Activated CD8-positive, alpha-beta T cell treated with anti-CD3 and anti-CD28 coated beads, Interleukin-2, amount 10 ng/mL, durations not matched to agents 7 days and 5 days (primary cell): ENCODE measurements at regions not wholly inside any gene's neighbourhood (a gene's known extent, or its start where the extent isn't known, plus 50 kb on each side); places are given as distances from the start of the nearest gene placed in this dataset.

Experiments used
- ATAC-seq: fragments of 150-1000 bp; cut with Tn5 transposase; one replicate; pipeline ENCODE4 v1.10.0; 2021; ENCODE audit warnings: moderate library complexity
- CTCF ChIA-PET: fragments of 350-600 bp; sonication (Branson Sonifier 250); formaldehyde crosslinking; loops from one replicate; lab custom pipeline; 2021; ENCODE audit warnings: antibody characterized with exemption; lab: Charles Lee
- POLR2A ChIA-PET: fragments of 350-600 bp; sonication (Branson Sonifier 250); formaldehyde crosslinking; loops from one replicate; lab custom pipeline; 2021; ENCODE audit warnings: antibody characterized with exemption; lab: Charles Lee
- DNase-seq: peaks from one replicate; pipeline ENCODE4 v3.0.0-alpha.2; 2020
- H3K27ac Mint-ChIP-seq: one replicate; pipeline ENCODE4 v1.8.0; 2021; ENCODE audit warnings: mild to moderate bottlenecking, mixed read lengths
- H3K27me3 Mint-ChIP-seq: one replicate; pipeline ENCODE4 v1.8.0; 2021; ENCODE audit warnings: low read depth, mixed read lengths
- H3K36me3 Mint-ChIP-seq: one replicate; pipeline ENCODE4 v1.8.0; 2021; ENCODE audit warnings: low read depth, mixed read lengths
- H3K4me1 Mint-ChIP-seq: one replicate; pipeline ENCODE4 v1.8.0; 2021; ENCODE audit warnings: low read depth, mixed read lengths
- H3K4me3 Mint-ChIP-seq: one replicate; pipeline ENCODE4 v1.8.0; 2021; ENCODE audit warnings: mild to moderate bottlenecking, mixed read lengths
- H3K9me3 Mint-ChIP-seq: one replicate; pipeline ENCODE4 v1.8.0; 2022; ENCODE audit warnings: mixed read lengths; ENCODE audit not compliant: insufficient read depth

DNA sequence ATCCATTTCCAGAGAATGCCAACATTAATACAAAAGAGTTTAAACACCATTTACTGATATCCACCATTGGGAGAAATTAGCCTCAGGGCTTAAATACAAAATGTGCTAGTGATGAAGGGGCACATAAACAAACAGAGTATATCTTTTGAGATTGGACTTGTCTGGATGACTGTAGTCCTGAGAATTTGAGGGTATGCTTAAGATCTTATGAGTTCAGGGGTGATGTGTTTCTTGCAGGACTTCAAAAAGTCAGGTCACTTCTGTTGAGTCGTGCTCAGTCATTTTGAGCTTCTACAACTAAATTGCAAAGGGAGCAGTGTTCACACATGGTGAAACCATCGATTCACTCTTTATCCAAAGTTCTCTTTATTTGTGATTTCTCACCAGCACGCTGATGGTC, 425.7 kb downstream of the ATP23 start:
- Mint-ChIP-seq H3K9me3 (no peaks in the 10 kb centered on the region), H3K4me1 (no peaks in the 10 kb centered on the region), H3K27ac (no peak overlapping the region), H3K36me3 (no peaks in the 10 kb centered on the region), H3K4me3 (no peak overlapping the region), H3K27me3 (no peaks in the 10 kb centered on the region)
- DNase-seq (no peak), ATAC-seq (no peak)
- POLR2A ChIA-PET = no interaction called here
- CTCF ChIA-PET = no interaction called here

- H3K27me3 Mint-ChIP-seq = no peaks in the 10 kb centered on the region
- H3K4me1 Mint-ChIP-seq = no peaks in the 10 kb centered on the region
- no peak overlapping the region for H3K4me3 Mint-ChIP-seq
- ATAC-seq (no peak), DNase-seq (no peak)
- no peak overlapping the region for H3K27ac Mint-ChIP-seq
- ChIA-PET POLR2A (no interaction called here), CTCF (no interaction called here)
- H3K36me3 Mint-ChIP-seq = no peaks in the 10 kb centered on the region
- H3K9me3 Mint-ChIP-seq = no peaks in the 10 kb centered on the region
Measured at GRCh38 chr12:58368001-58368400, 426.6 kb downstream of the ATP23 start.

DNA sequence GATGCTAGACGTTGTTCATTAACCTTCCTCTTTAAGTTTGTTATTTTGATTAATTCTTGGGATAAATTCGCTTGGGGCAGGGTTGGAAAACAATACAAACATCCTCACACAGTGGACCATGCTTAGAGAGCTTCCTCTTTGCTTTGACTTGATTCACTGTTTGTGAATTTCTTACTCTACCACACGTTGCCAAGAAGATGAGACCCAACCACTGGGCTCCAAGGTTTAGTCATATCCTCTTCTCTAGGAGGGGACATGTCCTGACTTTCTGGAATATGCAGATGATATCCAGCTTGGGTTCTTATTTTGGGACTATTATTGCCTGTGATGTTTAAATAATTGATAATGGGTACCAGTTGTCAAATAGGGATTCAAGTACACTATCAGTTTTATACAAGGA, 428.2 kb downstream of the ATP23 start:
- ChIA-PET CTCF (no interaction called here), POLR2A (no interaction called here)
- no peak for ATAC-seq
- DNase-seq = no peak
- H3K4me3 Mint-ChIP-seq = no peak overlapping the region
- H3K27ac Mint-ChIP-seq = no peak overlapping the region
- no peaks in the 10 kb centered on the region for H3K27me3 Mint-ChIP-seq
- H3K36me3 Mint-ChIP-seq = no peaks in the 10 kb centered on the region
- H3K9me3 Mint-ChIP-seq = no peaks in the 10 kb centered on the region
- no peaks in the 10 kb centered on the region for H3K4me1 Mint-ChIP-seq

- POLR2A ChIA-PET = no interaction called here
- H3K27ac Mint-ChIP-seq = no peak overlapping the region
- no peaks in the 10 kb centered on the region for H3K36me3 Mint-ChIP-seq
- ATAC-seq (no peak), DNase-seq (no peak)
- H3K27me3 Mint-ChIP-seq = no peaks in the 10 kb centered on the region
- H3K4me3 Mint-ChIP-seq = no peak overlapping the region
- CTCF ChIA-PET = no interaction called here
- no peaks in the 10 kb centered on the region for H3K4me1 Mint-ChIP-seq
- H3K9me3 Mint-ChIP-seq = no peaks in the 10 kb centered on the region
Measured at GRCh38 chr12:58372298-58372697, 430.9 kb downstream of the ATP23 start.

GRCh38 chr12:58378028-58378427, 436.7 kb downstream of the ATP23 start:
- Mint-ChIP-seq H3K9me3 (no peaks in the 10 kb centered on the region), H3K36me3 (no peaks in the 10 kb centered on the region), H3K4me1 (no peaks in the 10 kb centered on the region), H3K27ac (no peak overlapping the region), H3K27me3 (no peaks in the 10 kb centered on the region), H3K4me3 (no peak overlapping the region)
- CTCF ChIA-PET = no interaction called here
- ATAC-seq (no peak), DNase-seq (no peak)
- POLR2A ChIA-PET = no interaction called here

DNA sequence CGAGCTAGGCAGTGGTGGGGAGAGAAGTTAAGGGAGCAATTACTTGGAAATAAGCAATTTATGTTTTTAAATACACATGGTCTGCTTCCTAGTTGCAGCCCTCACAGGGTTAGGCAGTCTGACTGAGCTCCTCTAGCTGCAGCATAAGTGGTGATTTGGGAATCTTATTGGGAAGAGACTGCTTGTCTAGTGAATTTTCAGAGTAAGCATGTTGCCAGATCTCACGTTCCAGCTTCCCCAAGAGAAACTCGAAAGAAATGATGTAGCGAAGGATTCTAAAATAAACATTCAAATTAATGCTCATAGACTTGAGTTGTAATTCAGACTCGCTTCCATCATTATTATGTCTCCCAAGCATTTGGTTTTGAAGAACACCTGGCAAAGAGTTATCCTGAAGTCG, 440.2 kb downstream of the ATP23 start:
- H3K4me3 Mint-ChIP-seq = no peak overlapping the region
- H3K36me3 Mint-ChIP-seq = no peaks in the 10 kb centered on the region
- no peaks in the 10 kb centered on the region for H3K4me1 Mint-ChIP-seq
- ChIA-PET CTCF (no interaction called here), POLR2A (no interaction called here)
- H3K27ac Mint-ChIP-seq = no peak overlapping the region
- H3K9me3 Mint-ChIP-seq = no peaks in the 10 kb centered on the region
- DNase-seq = no peak
- ATAC-seq = no peak
- H3K27me3 Mint-ChIP-seq = no peaks in the 10 kb centered on the region

DNA sequence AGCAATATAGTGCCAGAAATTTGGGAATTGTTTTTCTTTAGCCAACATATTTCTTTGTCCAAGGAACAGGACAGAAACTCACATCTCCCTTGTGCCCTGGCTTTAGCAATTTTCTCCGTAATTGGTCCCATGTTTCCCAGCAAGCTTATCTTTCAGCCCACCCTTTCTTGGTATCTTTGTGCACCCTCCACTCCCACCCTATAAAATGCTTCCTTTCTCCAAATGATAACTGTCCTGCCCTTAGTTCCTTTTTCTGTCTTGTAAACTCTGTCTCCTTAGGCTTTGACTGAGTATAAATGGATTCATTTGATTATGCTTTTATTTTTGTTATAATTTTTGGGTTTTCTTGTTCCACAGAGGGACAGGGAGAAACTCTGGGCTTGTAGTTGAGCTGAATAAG, 442.8 kb downstream of the ATP23 start:
- no peak overlapping the region for H3K27ac Mint-ChIP-seq
- H3K4me1 Mint-ChIP-seq = no peaks in the 10 kb centered on the region
- no peaks in the 10 kb centered on the region for H3K36me3 Mint-ChIP-seq
- ATAC-seq = no peak
- no peak for DNase-seq
- POLR2A ChIA-PET = no interaction called here
- H3K27me3 Mint-ChIP-seq = no peaks in the 10 kb centered on the region
- no peak overlapping the region for H3K4me3 Mint-ChIP-seq
- CTCF ChIA-PET = no interaction called here
- no peaks in the 10 kb centered on the region for H3K9me3 Mint-ChIP-seq

- Mint-ChIP-seq H3K9me3 (no peaks in the 10 kb centered on the region), H3K36me3 (no peaks in the 10 kb centered on the region), H3K27me3 (no peaks in the 10 kb centered on the region), H3K27ac (no peak overlapping the region), H3K4me3 (no peak overlapping the region), H3K4me1 (no peaks in the 10 kb centered on the region)
- ChIA-PET POLR2A (no interaction called here), CTCF (no interaction called here)
- DNase-seq (no peak), ATAC-seq (no peak)
Measured at GRCh38 chr12:58386136-58386535, 444.8 kb downstream of the ATP23 start.

DNA sequence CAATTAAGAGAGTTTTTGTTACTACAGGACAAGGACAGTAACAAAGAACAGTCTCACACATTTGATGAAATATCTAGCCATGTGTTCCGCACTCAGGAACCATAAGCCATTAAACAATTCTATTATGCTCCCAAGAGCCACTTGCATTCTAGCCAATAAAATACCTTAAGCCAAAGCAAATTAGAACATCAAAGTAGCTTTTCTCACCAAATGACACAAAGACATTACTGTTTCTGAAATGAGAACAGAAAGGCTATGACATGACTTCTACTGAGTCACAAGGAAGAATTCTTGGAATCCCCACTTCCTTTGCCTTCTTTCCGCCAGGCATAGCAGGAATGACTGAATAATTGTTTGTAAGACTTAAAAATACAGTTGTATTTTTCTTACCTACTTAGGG, 445.8 kb downstream of the ATP23 start:
- Mint-ChIP-seq H3K36me3 (no peaks in the 10 kb centered on the region), H3K27me3 (no peaks in the 10 kb centered on the region), H3K9me3 (no peaks in the 10 kb centered on the region), H3K4me3 (no peak overlapping the region), H3K27ac (no peak overlapping the region), H3K4me1 (no peaks in the 10 kb centered on the region)
- ChIA-PET POLR2A (no interaction called here), CTCF (no interaction called here)
- ATAC-seq = no peak
- DNase-seq = no peak

GRCh38 chr12:58388261-58388660, 446.9 kb downstream of the ATP23 start:
- no peak for DNase-seq
- CTCF ChIA-PET = no interaction called here
- POLR2A ChIA-PET = no interaction called here
- no peaks in the 10 kb centered on the region for H3K4me1 Mint-ChIP-seq
- no peak overlapping the region for H3K27ac Mint-ChIP-seq
- no peaks in the 10 kb centered on the region for H3K9me3 Mint-ChIP-seq
- H3K4me3 Mint-ChIP-seq = no peak overlapping the region
- no peak for ATAC-seq
- no peaks in the 10 kb centered on the region for H3K27me3 Mint-ChIP-seq
- H3K36me3 Mint-ChIP-seq = no peaks in the 10 kb centered on the region

DNA sequence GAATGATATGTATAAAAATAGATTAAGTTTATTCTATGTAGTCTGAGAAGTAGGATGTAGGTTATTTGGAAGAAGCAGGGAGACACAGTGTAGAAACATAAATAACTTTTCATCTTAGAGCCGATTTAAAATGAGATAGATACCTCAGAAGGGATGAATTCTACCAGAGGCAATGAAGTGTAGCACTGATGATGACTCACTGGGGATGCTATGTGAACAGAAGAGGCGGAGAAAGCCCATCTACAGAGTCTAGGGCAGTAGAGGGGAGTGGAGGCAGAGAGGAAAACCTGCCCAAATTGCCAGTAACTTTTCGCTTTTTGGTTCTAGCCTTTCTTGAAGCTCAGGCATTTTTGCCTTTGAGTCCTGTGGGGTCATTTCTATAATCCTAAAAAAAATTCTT, 451.8 kb downstream of the ATP23 start:
- no peak overlapping the region for H3K4me3 Mint-ChIP-seq
- ChIA-PET CTCF (no interaction called here), POLR2A (no interaction called here)
- ATAC-seq (no peak), DNase-seq (no peak)
- no peaks in the 10 kb centered on the region for H3K36me3 Mint-ChIP-seq
- no peak overlapping the region for H3K27ac Mint-ChIP-seq
- no peaks in the 10 kb centered on the region for H3K9me3 Mint-ChIP-seq
- H3K4me1 Mint-ChIP-seq = no peaks in the 10 kb centered on the region
- no peaks in the 10 kb centered on the region for H3K27me3 Mint-ChIP-seq

DNA sequence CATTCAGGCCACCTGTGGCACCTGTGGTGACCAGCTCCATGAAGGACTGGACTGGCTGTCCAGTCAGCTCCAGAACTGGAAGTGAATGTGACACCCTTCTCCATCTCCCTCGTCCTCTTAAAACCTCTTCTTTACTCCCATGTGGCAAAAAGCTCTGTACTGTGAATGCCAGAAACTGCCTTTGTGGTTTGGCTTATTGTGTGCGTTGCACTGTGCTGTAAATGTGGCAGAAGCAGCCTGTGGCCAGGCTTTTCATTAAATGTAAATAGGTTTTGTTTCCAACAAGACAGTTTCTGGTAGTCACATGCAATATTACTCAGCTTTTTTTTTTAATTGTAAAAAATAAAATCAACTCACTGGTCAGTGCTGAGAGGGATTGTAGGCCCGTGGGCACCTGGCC, 453.7 kb downstream of the ATP23 start:
- H3K27me3 Mint-ChIP-seq = no peaks in the 10 kb centered on the region
- no peaks in the 10 kb centered on the region for H3K4me1 Mint-ChIP-seq
- ChIA-PET CTCF (no interaction called here), POLR2A (no interaction called here)
- no peak for DNase-seq
- H3K27ac Mint-ChIP-seq = no peak overlapping the region
- ATAC-seq = no peak
- no peaks in the 10 kb centered on the region for H3K9me3 Mint-ChIP-seq
- H3K36me3 Mint-ChIP-seq = no peaks in the 10 kb centered on the region
- no peak overlapping the region for H3K4me3 Mint-ChIP-seq

- no peak overlapping the region for H3K4me3 Mint-ChIP-seq
Measured at GRCh38 chr12:58395470-58395869, 454.1 kb downstream of the ATP23 start.

More at GRCh38 chr12:58395470-58395869, 454.1 kb downstream of the ATP23 start:
- Mint-ChIP-seq H3K9me3 (no peaks in the 10 kb centered on the region), H3K4me1 (no peaks in the 10 kb centered on the region), H3K27ac (no peak overlapping the region), H3K27me3 (no peaks in the 10 kb centered on the region), H3K36me3 (no peaks in the 10 kb centered on the region)
- ChIA-PET POLR2A (no interaction called here), CTCF (no interaction called here)
- no peak for DNase-seq
- no peak for ATAC-seq
